ENCODE measurements at regions not wholly inside any gene's neighbourhood (a gene's known extent, or its start where the extent isn't known, plus 50 kb on each side); places are given as distances from the start of the nearest gene placed in this dataset.

- Histone ChIP-seq H3K9me3 (ENCODE audit: control insufficient read depth, low read length) (no peaks in the 10 kb centered on the region), H3K4me3 (ENCODE audit: low read length) (no peak overlapping the region), H3K4me1 (ENCODE audit: control insufficient read depth, insufficient read depth, low read length) (peaks cover 13% of the 10 kb centered on the region), H3K9ac (ENCODE audit: low read length) (no peak overlapping the region), H3K36me3 (ENCODE audit: control insufficient read depth, insufficient read depth, low read length) (no peaks in the 10 kb centered on the region), H3K27me3 (ENCODE audit: control insufficient read depth, insufficient read depth, low read length) (no peaks in the 10 kb centered on the region)
Measured at GRCh38 chr14:98947911-98948595, 323.9 kb downstream of the BCL11B start.

- H3K27me3 ChIP-seq (ENCODE audit: control insufficient read depth, insufficient read depth, low read length): no peaks in the 10 kb centered on the region
- no peak overlapping the region for H3K4me3 ChIP-seq (ENCODE audit: low read length)
- H3K9me3 ChIP-seq (ENCODE audit: control insufficient read depth, low read length): no peaks in the 10 kb centered on the region
- peaks cover 13% of the 10 kb centered on the region for H3K4me1 ChIP-seq (ENCODE audit: control insufficient read depth, insufficient read depth, low read length)
- H3K9ac ChIP-seq (ENCODE audit: low read length): no peak overlapping the region
- H3K36me3 ChIP-seq (ENCODE audit: control insufficient read depth, insufficient read depth, low read length): no peaks in the 10 kb centered on the region
Measured at GRCh38 chr14:98949051-98949450, 322.9 kb downstream of the BCL11B start.

- Histone ChIP-seq H3K4me1 (ENCODE audit: control insufficient read depth, insufficient read depth, low read length) (peaks cover 13% of the 10 kb centered on the region), H3K4me3 (ENCODE audit: low read length) (no peak overlapping the region), H3K36me3 (ENCODE audit: control insufficient read depth, insufficient read depth, low read length) (no peaks in the 10 kb centered on the region), H3K27me3 (ENCODE audit: control insufficient read depth, insufficient read depth, low read length) (no peaks in the 10 kb centered on the region), H3K9me3 (ENCODE audit: control insufficient read depth, low read length) (no peaks in the 10 kb centered on the region), H3K9ac (ENCODE audit: low read length) (no peak overlapping the region)
Measured at GRCh38 chr14:98949481-98950135, 322.4 kb downstream of the BCL11B start.

- Histone ChIP-seq H3K9ac (ENCODE audit: low read length) (no peak overlapping the region), H3K9me3 (ENCODE audit: control insufficient read depth, low read length) (no peaks in the 10 kb centered on the region)
Measured at GRCh38 chr14:98950353-98950895, 321.6 kb downstream of the BCL11B start.

GRCh38 chr14:98951031-98951430 is 321.0 kb downstream of the BCL11B start:
- Histone ChIP-seq H3K9ac (ENCODE audit: low read length) (no peak overlapping the region), H3K27me3 (ENCODE audit: control insufficient read depth, insufficient read depth, low read length) (no peaks in the 10 kb centered on the region), H3K9me3 (ENCODE audit: control insufficient read depth, low read length) (no peaks in the 10 kb centered on the region), H3K36me3 (ENCODE audit: control insufficient read depth, insufficient read depth, low read length) (no peaks in the 10 kb centered on the region), H3K4me3 (ENCODE audit: low read length) (no peak overlapping the region), H3K4me1 (ENCODE audit: control insufficient read depth, insufficient read depth, low read length) (peaks cover 5% of the 10 kb centered on the region)

More at GRCh38 chr14:98950353-98950895, 321.6 kb downstream of the BCL11B start:
- H3K36me3 ChIP-seq (ENCODE audit: control insufficient read depth, insufficient read depth, low read length): no peaks in the 10 kb centered on the region
- H3K4me3 ChIP-seq (ENCODE audit: low read length): no peak overlapping the region
- H3K27me3 ChIP-seq (ENCODE audit: control insufficient read depth, insufficient read depth, low read length): no peaks in the 10 kb centered on the region
- H3K4me1 ChIP-seq (ENCODE audit: control insufficient read depth, insufficient read depth, low read length): peaks cover 11% of the 10 kb centered on the region

GRCh38 chr14:98951521-98952152 is 320.4 kb downstream of the BCL11B start:
- H3K27me3 ChIP-seq (ENCODE audit: control insufficient read depth, insufficient read depth, low read length): no peaks in the 10 kb centered on the region
- H3K9ac ChIP-seq (ENCODE audit: low read length): no peak overlapping the region
- H3K9me3 ChIP-seq (ENCODE audit: control insufficient read depth, low read length): no peaks in the 10 kb centered on the region
- no peak overlapping the region for H3K4me3 ChIP-seq (ENCODE audit: low read length)
- H3K36me3 ChIP-seq (ENCODE audit: control insufficient read depth, insufficient read depth, low read length): no peaks in the 10 kb centered on the region
- H3K4me1 ChIP-seq (ENCODE audit: control insufficient read depth, insufficient read depth, low read length): peaks cover 3% of the 10 kb centered on the region

- Histone ChIP-seq H3K9ac (ENCODE audit: low read length) (no peak overlapping the region), H3K4me1 (ENCODE audit: control insufficient read depth, insufficient read depth, low read length) (peaks cover 2% of the 10 kb centered on the region), H3K4me3 (ENCODE audit: low read length) (no peak overlapping the region), H3K27me3 (ENCODE audit: control insufficient read depth, insufficient read depth, low read length) (no peaks in the 10 kb centered on the region), H3K36me3 (ENCODE audit: control insufficient read depth, insufficient read depth, low read length) (no peaks in the 10 kb centered on the region), H3K9me3 (ENCODE audit: control insufficient read depth, low read length) (no peaks in the 10 kb centered on the region)
Measured at GRCh38 chr14:98952593-98953350, 319.2 kb downstream of the BCL11B start.

GRCh38 chr14:98953551-98954348 is 318.2 kb downstream of the BCL11B start:
- no peaks in the 10 kb centered on the region for H3K9me3 ChIP-seq (ENCODE audit: control insufficient read depth, low read length)
- no peaks in the 10 kb centered on the region for H3K36me3 ChIP-seq (ENCODE audit: control insufficient read depth, insufficient read depth, low read length)
- H3K27me3 ChIP-seq (ENCODE audit: control insufficient read depth, insufficient read depth, low read length): no peaks in the 10 kb centered on the region
- peaks cover 7% of the 10 kb centered on the region for H3K4me1 ChIP-seq (ENCODE audit: control insufficient read depth, insufficient read depth, low read length)
- H3K4me3 ChIP-seq (ENCODE audit: low read length): no peak overlapping the region
- no peak overlapping the region for H3K9ac ChIP-seq (ENCODE audit: low read length)

- Histone ChIP-seq H3K4me1 (ENCODE audit: control insufficient read depth, insufficient read depth, low read length) (peaks cover 7% of the 10 kb centered on the region), H3K9ac (ENCODE audit: low read length) (no peak overlapping the region), H3K36me3 (ENCODE audit: control insufficient read depth, insufficient read depth, low read length) (no peaks in the 10 kb centered on the region), H3K4me3 (ENCODE audit: low read length) (no peak overlapping the region), H3K27me3 (ENCODE audit: control insufficient read depth, insufficient read depth, low read length) (no peaks in the 10 kb centered on the region), H3K9me3 (ENCODE audit: control insufficient read depth, low read length) (no peaks in the 10 kb centered on the region)
Measured at GRCh38 chr14:98954349-98955000, 317.5 kb downstream of the BCL11B start.

- Histone ChIP-seq H3K36me3 (ENCODE audit: control insufficient read depth, insufficient read depth, low read length) (no peaks in the 10 kb centered on the region), H3K4me1 (ENCODE audit: control insufficient read depth, insufficient read depth, low read length) (peaks cover 7% of the 10 kb centered on the region), H3K27me3 (ENCODE audit: control insufficient read depth, insufficient read depth, low read length) (no peaks in the 10 kb centered on the region), H3K9ac (ENCODE audit: low read length) (no peak overlapping the region), H3K4me3 (ENCODE audit: low read length) (no peak overlapping the region), H3K9me3 (ENCODE audit: control insufficient read depth, low read length) (no peaks in the 10 kb centered on the region)
Measured at GRCh38 chr14:98955036-98955740, 316.8 kb downstream of the BCL11B start.

All from mucosa of stomach (tissue), 1 donor.